GM18867 (cell line): ENCODE measurements at regions not wholly inside any gene's neighbourhood (a gene's known extent, or its start where the extent isn't known, plus 50 kb on each side); places are given as distances from the start of the nearest gene placed in this dataset.

ENCODE experiments used
- ATAC-seq: cut with Tn5 transposase; IDR thresholded peaks from one replicate; pipeline ENCODE4 v1.9.1; 2021; ENCODE audit warnings: mild to moderate bottlenecking, moderate library complexity; ENCODE audit not compliant: unreplicated experiment

- no peak for ATAC-seq
These were observed 392.3 kb upstream of the TMPO start for GRCh38 chr12:98123021-98123461.

- ATAC-seq = no peak
These were observed 388.6 kb upstream of the TMPO start for GRCh38 chr12:98126637-98127335.

GRCh38 chr12:98127336-98127679 lies 388.1 kb upstream of the TMPO start:
- no peak for ATAC-seq

- no peak for ATAC-seq
These were observed 387.5 kb upstream of the TMPO start for GRCh38 chr12:98127854-98128253.

- ATAC-seq = no peak
These were observed 378.8 kb upstream of the TMPO start for GRCh38 chr12:98136544-98136943.

- no peak for ATAC-seq
These were observed 378.1 kb upstream of the TMPO start for GRCh38 chr12:98137278-98137677.

- no peak for ATAC-seq
These were observed 370.4 kb upstream of the TMPO start for GRCh38 chr12:98144953-98145352.

GRCh38 chr12:98146043-98146442 lies 369.3 kb upstream of the TMPO start:
- no peak for ATAC-seq

- ATAC-seq = no peak
These were observed 368.9 kb upstream of the TMPO start for GRCh38 chr12:98146487-98146886.

- peak; percentile 48 for ATAC-seq
These were observed 366.1 kb upstream of the TMPO start for GRCh38 chr12:98149270-98149669.

- no peak for ATAC-seq
These were observed 365.6 kb upstream of the TMPO start for GRCh38 chr12:98149691-98150210.

- ATAC-seq = no peak
These were observed 364.2 kb upstream of the TMPO start for GRCh38 chr12:98151105-98151590.

- ATAC-seq = no peak
These were observed 363.4 kb upstream of the TMPO start for GRCh38 chr12:98151984-98152383.

- no peak for ATAC-seq
These were observed 360.5 kb upstream of the TMPO start for GRCh38 chr12:98154850-98155249.

GRCh38 chr12:98156697-98157096 lies 358.7 kb upstream of the TMPO start:
- no peak for ATAC-seq

GRCh38 chr12:98162906-98163678 lies 352.3 kb upstream of the TMPO start:
- no peak for ATAC-seq

- ATAC-seq = no peak
These were observed 343.1 kb upstream of the TMPO start for GRCh38 chr12:98172304-98172703.

GRCh38 chr12:98172801-98173200 lies 342.6 kb upstream of the TMPO start:
- no peak for ATAC-seq

- ATAC-seq = no peak
These were observed 341.5 kb upstream of the TMPO start for GRCh38 chr12:98173773-98174427.

GRCh38 chr12:98174428-98174809 lies 341.0 kb upstream of the TMPO start:
- ATAC-seq = no peak

GRCh38 chr12:98178126-98178525 lies 337.3 kb upstream of the TMPO start:
- ATAC-seq = no peak

- no peak for ATAC-seq
These were observed 336.2 kb upstream of the TMPO start for GRCh38 chr12:98179151-98179550.
